HG02981 (cell line): ENCODE measurements at regions not wholly inside any gene's neighbourhood (a gene's known extent, or its start where the extent isn't known, plus 50 kb on each side); places are given as distances from the start of the nearest gene placed in this dataset.
"Not testable (repeated sequence)": the region's sequence is repeated elsewhere in the genome, so short reads cannot be mapped to it uniquely, and the experiment has no call there.

Experiments used
- ATAC-seq: cut with Tn5 transposase; IDR thresholded peaks from one replicate; pipeline ENCODE4 v1.9.1; 2021; ENCODE audit warnings: mild to moderate bottlenecking, moderate library complexity; ENCODE audit not compliant: unreplicated experiment

- ATAC-seq = no peak
These were observed 209.0 kb upstream of the KYNU start for GRCh38 chr2:142668420-142668819.

GRCh38 chr2:142665241-142665640, 212.2 kb upstream of the KYNU start:
- ATAC-seq = no peak

GRCh38 chr2:142650601-142651000, 226.9 kb upstream of the KYNU start:
- ATAC-seq = no peak

GRCh38 chr2:142649581-142649980, 227.9 kb upstream of the KYNU start:
- no peak for ATAC-seq

DNA sequence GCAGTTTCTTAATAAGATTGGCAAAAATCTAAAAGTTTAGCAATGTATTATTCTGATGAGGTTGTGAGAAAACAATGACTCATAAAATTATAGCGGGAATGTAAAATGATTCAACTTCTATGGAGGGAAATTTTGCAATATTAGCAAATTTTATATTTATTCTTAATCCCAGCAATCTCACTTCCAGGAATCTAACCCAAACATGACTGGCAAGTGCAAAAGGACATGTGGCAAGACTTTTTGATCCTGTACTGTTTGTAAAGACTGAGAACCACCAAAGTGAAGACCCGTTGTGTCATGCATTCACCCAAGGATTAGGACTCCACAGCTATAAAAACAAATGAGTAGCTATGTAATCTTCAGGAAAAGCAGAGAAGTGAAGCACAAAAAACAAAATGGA, 234.8 kb upstream of the KYNU start:
- ATAC-seq = no peak

DNA sequence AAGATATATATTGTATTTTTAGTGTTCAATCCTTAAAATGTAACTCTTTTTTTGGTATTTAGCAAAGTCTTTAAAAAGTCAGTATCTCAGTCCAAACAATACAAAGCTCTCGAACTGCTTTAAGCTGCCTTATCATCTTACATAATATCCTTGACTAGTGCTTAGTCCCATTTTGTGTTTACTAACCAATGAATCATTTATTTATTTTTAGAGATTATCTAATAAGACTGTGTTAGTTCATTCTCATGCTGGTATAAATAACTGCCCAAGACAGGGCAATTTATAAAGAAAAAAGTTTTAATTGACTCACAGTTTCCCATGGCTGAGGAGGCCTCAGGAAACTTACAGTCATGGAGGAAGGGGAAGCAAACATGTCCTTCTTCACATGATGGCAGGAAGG, 248.3 kb upstream of the KYNU start:
- no peak for ATAC-seq

GRCh38 chr2:142621287-142621686, 256.2 kb upstream of the KYNU start:
- ATAC-seq = no peak

- ATAC-seq = no peak
These were observed 260.0 kb upstream of the KYNU start for GRCh38 chr2:142617461-142617860.

DNA sequence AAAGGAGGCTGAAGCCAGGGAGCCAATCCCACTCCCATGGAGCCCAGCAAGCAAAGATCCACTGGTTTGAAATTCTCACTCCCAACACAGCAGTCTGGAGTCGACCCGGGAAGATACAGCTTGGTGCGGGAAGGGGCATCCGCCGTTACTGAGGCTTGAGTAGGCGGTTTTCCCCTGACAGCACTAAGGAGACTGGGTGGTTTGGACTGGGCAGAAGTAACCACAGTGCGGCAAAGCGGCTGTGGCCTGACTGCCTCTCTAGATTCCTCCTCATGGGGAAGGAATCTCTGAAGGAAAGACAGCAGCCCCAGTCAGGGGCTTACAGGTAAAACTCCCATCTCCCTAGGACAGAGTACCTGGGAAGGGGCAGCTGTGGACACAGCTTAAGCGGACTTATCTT, 261.6 kb upstream of the KYNU start:
- no peak for ATAC-seq

DNA sequence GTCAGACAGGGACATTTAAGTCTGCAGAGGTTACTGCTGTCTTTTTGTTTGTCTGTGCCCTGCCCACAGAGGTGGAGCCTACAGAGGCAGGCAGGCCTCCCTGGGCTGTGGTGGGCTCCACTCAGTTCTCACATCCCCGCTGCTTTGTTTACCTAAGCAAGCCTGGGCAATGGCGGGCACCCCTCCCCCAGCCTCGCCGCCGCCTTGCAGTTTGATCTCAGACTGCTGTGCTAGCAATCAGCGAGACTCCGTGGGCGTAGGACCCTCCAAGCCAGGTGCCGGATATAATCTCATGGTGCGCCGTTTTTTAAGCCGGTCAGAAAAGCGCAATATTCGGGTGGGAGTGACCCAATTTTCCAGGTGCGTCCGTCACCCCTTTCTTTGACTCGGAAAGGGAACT, 264.3 kb upstream of the KYNU start:
- not testable (repeated sequence) for ATAC-seq

- ATAC-seq = no peak
These were observed 272.0 kb upstream of the KYNU start for GRCh38 chr2:142605421-142605820.

DNA sequence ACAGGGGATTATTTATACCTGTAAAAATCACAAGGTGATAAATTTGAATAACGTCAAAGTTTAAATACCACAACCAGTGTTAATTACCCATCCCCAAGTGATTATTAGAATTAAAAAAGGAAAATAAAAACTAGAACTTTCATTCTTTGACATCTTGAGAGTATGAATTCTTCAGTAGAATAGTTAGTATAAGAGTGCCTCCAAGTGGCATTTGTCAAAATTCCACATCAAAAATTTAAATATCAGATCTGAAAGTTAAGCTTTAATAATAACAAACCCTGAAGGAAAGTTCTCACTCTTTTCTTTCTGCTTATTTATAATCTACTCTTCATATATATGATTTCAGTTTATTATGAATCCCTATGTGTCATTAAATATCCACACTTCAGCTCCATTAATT, 273.7 kb upstream of the KYNU start:
- ATAC-seq = no peak

- no peak for ATAC-seq
These were observed 275.0 kb upstream of the KYNU start for GRCh38 chr2:142602418-142602989.

DNA sequence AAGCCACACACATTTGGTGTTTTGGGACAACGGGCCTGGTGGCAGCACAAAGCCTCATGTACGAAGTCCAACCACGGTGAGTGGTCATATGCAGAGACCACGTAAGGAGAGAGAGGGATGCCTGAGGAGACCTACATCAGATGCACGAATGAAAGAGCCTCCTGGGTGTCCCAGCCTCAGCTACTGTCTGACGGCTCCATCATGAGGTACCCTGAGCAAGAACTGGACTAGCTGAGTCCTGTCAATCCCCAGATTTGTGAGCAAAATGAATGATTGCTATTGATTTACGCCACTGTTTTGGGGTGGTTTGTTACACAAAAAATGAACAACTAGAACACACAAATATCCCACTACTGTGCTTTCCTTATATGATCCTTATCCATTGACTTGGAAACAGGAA, 275.7 kb upstream of the KYNU start:
- no peak for ATAC-seq

GRCh38 chr2:142599504-142599903, 278.0 kb upstream of the KYNU start:
- ATAC-seq = no peak

GRCh38 chr2:142598846-142599245, 278.6 kb upstream of the KYNU start:
- ATAC-seq = no peak

DNA sequence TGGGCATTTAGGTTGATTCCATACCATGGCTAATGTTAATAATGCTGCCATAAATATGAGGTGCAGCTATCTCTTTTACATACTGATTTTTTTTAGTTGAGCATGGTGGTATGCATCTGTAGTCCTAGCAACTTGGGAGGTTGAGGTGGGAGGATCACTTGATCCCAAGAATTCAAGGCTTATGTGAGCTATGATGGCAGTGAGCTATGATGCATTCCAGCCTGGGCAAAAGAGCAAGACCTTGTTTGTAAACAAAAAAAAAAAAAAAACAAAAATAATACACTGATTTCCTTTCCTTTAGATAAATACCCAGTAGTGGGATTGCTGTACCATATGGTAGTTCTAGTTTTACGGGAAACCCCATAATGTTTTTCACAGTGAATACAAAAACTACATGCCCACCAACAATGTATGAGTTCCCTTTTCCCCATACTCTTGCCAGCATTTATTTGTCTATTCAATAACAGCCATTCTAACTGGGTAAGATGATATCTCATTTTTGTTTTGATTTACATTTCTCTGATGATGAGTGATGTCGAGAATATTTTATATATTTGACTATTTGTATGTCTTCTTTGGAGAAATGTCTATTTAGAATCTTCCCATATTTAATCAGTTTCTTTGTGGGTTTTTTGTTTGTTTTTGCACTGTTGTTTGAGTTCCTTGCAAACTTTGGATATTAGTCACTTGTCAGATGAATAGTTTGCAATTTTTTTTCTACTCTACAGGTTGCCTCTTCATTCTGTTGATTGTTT, 281.0 kb upstream of the KYNU start:
- ATAC-seq = no peak

- no peak for ATAC-seq
These were observed 282.5 kb upstream of the KYNU start for GRCh38 chr2:142594935-142595334.

- no peak for ATAC-seq
These were observed 285.3 kb upstream of the KYNU start for GRCh38 chr2:142592171-142592570.

- ATAC-seq = no peak
These were observed 286.0 kb upstream of the KYNU start for GRCh38 chr2:142591420-142591819.

DNA sequence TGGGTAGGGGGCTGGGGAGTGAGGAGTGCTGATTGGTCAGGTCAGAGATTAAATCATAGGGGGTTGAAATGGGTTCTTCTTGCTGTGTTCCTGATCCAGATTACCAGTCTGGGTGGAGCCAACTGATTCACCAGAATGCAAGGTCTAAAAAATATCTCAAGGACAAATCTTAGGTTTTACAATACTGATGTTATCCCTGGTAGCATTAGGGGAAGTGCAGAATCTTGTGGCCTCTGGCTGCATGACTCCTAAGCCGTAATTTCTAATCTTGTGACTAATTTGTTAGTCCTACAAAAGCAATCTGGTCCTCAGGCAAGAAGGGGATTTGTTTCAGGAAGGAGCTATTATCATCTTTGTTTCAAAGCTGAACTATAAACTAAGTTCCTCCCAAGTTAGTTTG, 289.2 kb upstream of the KYNU start:
- no peak for ATAC-seq

- ATAC-seq = no peak
These were observed 290.5 kb upstream of the KYNU start for GRCh38 chr2:142586693-142587580.
